Peyer's patch (tissue), 4 donors: ENCODE measurements at regions not wholly inside any gene's neighbourhood (a gene's known extent, or its start where the extent isn't known, plus 50 kb on each side); places are given as distances from the start of the nearest gene placed in this dataset.
A peak's percentile ranks its signal among the peaks of the same experiment; 100 is the strongest.

Experiments
- POLR2A ChIP-seq, 2 donors: fragments of 450-650 bp; IDR thresholded peaks; one replicate each; pipeline ENCODE4 v1.5.1; 2017; ENCODE audit warnings: antibody characterized with exemption in 2 of 2, mild to moderate bottlenecking in 2 of 2, moderate library complexity in 2 of 2
- TF ChIP-seq, protein P1 (sequence below), 6 experiments: fragments of 450-650 bp in 4 of 6; fragments of 200-600 bp in 2 of 6; sonication (generic) in 1 of 6; IDR thresholded peaks; one replicate each; pipeline ENCODE4 v1.5.1; 2017 to 2019; ENCODE audit warnings: antibody characterized with exemption in 6 of 6, mild to moderate bottlenecking in 3 of 6, moderate library complexity in 1 of 6

DNA sequence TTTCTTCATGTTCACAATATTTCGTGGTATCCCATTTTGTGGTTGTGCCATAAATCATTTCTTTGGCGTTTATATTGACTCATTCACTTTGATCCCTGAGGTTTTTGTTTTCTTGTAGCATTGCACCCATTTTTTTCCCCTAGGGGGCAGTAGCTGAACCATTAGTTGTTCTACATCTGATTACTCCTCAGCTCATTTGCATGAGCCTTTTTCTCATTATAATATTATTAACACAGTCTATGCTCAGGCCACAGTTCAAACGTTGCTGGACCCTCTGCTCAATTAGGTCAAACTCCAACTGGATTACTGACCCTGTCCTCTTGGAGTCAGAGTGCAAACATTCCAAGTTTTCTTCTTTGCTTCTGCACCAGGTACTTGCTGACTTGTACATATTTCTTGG lies 475.4 kb upstream of the SEL1L start:
- TF ChIP-seq, protein P1, sequence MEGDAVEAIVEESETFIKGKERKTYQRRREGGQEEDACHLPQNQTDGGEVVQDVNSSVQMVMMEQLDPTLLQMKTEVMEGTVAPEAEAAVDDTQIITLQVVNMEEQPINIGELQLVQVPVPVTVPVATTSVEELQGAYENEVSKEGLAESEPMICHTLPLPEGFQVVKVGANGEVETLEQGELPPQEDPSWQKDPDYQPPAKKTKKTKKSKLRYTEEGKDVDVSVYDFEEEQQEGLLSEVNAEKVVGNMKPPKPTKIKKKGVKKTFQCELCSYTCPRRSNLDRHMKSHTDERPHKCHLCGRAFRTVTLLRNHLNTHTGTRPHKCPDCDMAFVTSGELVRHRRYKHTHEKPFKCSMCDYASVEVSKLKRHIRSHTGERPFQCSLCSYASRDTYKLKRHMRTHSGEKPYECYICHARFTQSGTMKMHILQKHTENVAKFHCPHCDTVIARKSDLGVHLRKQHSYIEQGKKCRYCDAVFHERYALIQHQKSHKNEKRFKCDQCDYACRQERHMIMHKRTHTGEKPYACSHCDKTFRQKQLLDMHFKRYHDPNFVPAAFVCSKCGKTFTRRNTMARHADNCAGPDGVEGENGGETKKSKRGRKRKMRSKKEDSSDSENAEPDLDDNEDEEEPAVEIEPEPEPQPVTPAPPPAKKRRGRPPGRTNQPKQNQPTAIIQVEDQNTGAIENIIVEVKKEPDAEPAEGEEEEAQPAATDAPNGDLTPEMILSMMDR (IDR thresholded peaks at IDR 0.05) = peak in 2 of 6 experiments; percentile 6 to 32
- TF ChIP-seq POLR2A (IDR thresholded peaks at IDR 0.05) = no peak
